Esophagus muscularis mucosa (tissue), 4 donors: ENCODE measurements at regions not wholly inside any gene's neighbourhood (a gene's known extent, or its start where the extent isn't known, plus 50 kb on each side); places are given as distances from the start of the nearest gene placed in this dataset.
"Not testable (repeated sequence)": the region's sequence is repeated elsewhere in the genome, so short reads cannot be mapped to it uniquely, and the experiment has no call there.

Experiments used
- EP300 ChIP-seq: sonication (generic); formaldehyde crosslinking; IDR thresholded peaks from one replicate; pipeline ENCODE4 v1.6.1; 2017; ENCODE audit warnings: antibody characterized with exemption
- POLR2AphosphoS5 ChIP-seq, 2 donors: sonication (generic); formaldehyde crosslinking; IDR thresholded peaks; one replicate each; pipeline ENCODE4 v1.6.1; 2017; ENCODE audit warnings: antibody characterized with exemption in 2 of 2
- TF ChIP-seq, protein P1 (sequence below), 3 experiments: fragments of 200-600 bp in 2 of 3; fragments of 450-650 bp in 1 of 3; sonication (generic) in 2 of 3; IDR thresholded peaks; one replicate each; pipeline ENCODE4 v1.5.1; 2017 to 2019; ENCODE audit warnings: antibody characterized with exemption in 3 of 3, mild to moderate bottlenecking in 2 of 3, moderate library complexity in 1 of 3

DNA sequence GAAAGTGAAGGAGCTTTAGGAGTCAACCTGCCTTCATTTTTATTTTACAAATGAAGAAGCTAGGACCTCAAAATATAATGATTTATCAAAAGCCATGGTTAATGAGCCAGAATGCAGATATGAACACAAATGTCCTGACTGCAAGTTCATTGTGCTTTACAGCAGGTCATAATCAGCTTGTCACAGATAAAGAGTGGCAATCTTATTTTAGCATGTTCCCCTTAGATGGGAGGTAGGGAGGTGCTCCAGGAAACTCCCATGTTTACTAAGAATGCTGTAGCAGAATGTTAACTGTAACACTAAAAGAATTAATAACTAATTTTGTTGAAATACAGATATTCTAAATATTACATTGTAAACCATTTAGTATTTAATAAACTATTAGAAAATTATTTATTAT, 165.0 kb upstream of the FOLH1 start:
- TF ChIP-seq, protein P1, sequence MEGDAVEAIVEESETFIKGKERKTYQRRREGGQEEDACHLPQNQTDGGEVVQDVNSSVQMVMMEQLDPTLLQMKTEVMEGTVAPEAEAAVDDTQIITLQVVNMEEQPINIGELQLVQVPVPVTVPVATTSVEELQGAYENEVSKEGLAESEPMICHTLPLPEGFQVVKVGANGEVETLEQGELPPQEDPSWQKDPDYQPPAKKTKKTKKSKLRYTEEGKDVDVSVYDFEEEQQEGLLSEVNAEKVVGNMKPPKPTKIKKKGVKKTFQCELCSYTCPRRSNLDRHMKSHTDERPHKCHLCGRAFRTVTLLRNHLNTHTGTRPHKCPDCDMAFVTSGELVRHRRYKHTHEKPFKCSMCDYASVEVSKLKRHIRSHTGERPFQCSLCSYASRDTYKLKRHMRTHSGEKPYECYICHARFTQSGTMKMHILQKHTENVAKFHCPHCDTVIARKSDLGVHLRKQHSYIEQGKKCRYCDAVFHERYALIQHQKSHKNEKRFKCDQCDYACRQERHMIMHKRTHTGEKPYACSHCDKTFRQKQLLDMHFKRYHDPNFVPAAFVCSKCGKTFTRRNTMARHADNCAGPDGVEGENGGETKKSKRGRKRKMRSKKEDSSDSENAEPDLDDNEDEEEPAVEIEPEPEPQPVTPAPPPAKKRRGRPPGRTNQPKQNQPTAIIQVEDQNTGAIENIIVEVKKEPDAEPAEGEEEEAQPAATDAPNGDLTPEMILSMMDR (IDR thresholded peaks at IDR 0.05): not testable (repeated sequence)
- TF ChIP-seq EP300; POLR2AphosphoS5 (IDR thresholded peaks at IDR 0.05): not testable (repeated sequence)
